K562 (cell line): ENCODE measurements at regions not wholly inside any gene's neighbourhood (a gene's known extent, or its start where the extent isn't known, plus 50 kb on each side); places are given as distances from the start of the nearest gene placed in this dataset.

Experiments used
- ESRRA ChIP-seq: fragments of 450-650 bp; IDR thresholded peaks from 2 replicates; pipeline ENCODE4 v1.6.1; 2014; ENCODE audit warnings: low read depth, mild to moderate bottlenecking, moderate library complexity, borderline replicate concordance
- FOXA3 ChIP-seq, 2 experiments: fragments of 450-650 bp in 1 of 2; sonication (generic) in 1 of 2; formaldehyde crosslinking; IDR thresholded peaks in 1 of 2; conservative IDR thresholded peaks in 1 of 2; 2 replicates each; pipeline versions ENCODE4 v1.4.0 to v1.8.0; 2020 to 2022; ENCODE audit warnings: mild to moderate bottlenecking in 2 of 2, missing genetic modification reagents in 1 of 2
- FOXP1 ChIP-seq: sonication (generic); formaldehyde crosslinking; IDR thresholded peaks from 2 replicates; pipeline ENCODE4 v1.8.0; 2022; ENCODE audit warnings: mild to moderate bottlenecking, missing genetic modification reagents
- MIER1 ChIP-seq: fragments of 450-650 bp; IDR thresholded peaks from 2 replicates; pipeline ENCODE4 v1.6.1; 2016; ENCODE audit warnings: antibody characterized with exemption, mild to moderate bottlenecking, low read depth
- RCOR1 ChIP-seq, 2 experiments: IDR thresholded peaks; 2 replicates each; pipeline ENCODE4 v1.6.1; 2012; ENCODE audit warnings: low read depth in 2 of 2, low read length in 2 of 2, borderline replicate concordance in 1 of 2, improper control_type of control experiment in 1 of 2
- SRSF9 ChIP-seq: fragments of 200-400 bp; formaldehyde crosslinking; IDR thresholded peaks from 2 replicates; pipeline ENCODE4 v1.6.1; 2017; ENCODE audit warnings: low read depth, low read length, borderline replicate concordance
- THRA ChIP-seq: fragments of 450-650 bp; IDR thresholded peaks from 2 replicates; pipeline ENCODE4 v1.6.1; 2017; ENCODE audit warnings: mild to moderate bottlenecking, moderate library complexity
- ZBTB49 ChIP-seq: sonication (generic); formaldehyde crosslinking; IDR thresholded peaks from 2 replicates; pipeline ENCODE4 v1.8.0; 2022; ENCODE audit warnings: missing genetic modification reagents, mild to moderate bottlenecking, borderline replicate concordance
- TF ChIP-seq, protein P1 (sequence below), 2 experiments: fragments of 450-650 bp; formaldehyde crosslinking in 1 of 2; IDR thresholded peaks; 2 replicates each; pipeline versions ENCODE4 v1.4.0 to v1.6.1; 2014 to 2020; ENCODE audit warnings: mild to moderate bottlenecking in 2 of 2, borderline replicate concordance in 1 of 2, low read depth in 1 of 2
- TF ChIP-seq, protein P2 (sequence below): fragments of 250-450 bp; sonication (Bioruptor Pico); IDR thresholded peaks from 2 replicates; pipeline ENCODE4 v1.4.0; 2020; ENCODE audit warnings: mild to moderate bottlenecking, moderate library complexity, borderline replicate concordance

DNA sequence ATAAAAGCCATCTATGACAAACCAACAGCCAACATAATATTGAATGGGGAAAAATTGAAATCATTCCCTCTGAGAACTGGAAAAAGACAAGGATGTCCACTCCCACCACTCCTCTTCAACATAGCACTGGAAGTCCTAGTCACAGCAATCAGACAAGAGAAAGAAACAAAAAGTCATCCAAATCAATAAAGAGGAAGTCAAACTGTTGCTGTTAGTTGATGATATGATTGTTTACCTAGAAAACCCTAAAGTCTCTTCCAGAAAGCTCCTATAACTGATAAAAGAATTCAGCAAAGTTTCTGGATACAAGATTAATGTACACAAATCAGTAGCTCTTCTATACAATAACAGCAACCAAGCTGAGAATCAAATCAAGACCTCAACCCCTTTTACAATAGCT lies 285.1 kb upstream of the PHF14 start (continued):
- peak in 1 of 2 experiments; percentile 44; a peak in 1 of 4 replicates for TF ChIP-seq RCOR1 (IDR thresholded peaks at IDR 0.05; ENCODE audit: borderline replicate concordance in 1 of 2, low read depth in 2 of 2, low read length in 2 of 2)
- TF ChIP-seq ZBTB49 (CRISPR knock-in tag), result no peak
- TF ChIP-seq MIER1, result no peak
- TF ChIP-seq FOXA3 (CRISPR knock-in tag; conservative IDR thresholded peaks at IDR 0.05 in 1 of 2, IDR thresholded peaks at IDR 0.05 in 1 of 2), result peak in 1 of 2 experiments; percentile 67; a peak in 2 of 4 replicates
- TF ChIP-seq, protein P1, sequence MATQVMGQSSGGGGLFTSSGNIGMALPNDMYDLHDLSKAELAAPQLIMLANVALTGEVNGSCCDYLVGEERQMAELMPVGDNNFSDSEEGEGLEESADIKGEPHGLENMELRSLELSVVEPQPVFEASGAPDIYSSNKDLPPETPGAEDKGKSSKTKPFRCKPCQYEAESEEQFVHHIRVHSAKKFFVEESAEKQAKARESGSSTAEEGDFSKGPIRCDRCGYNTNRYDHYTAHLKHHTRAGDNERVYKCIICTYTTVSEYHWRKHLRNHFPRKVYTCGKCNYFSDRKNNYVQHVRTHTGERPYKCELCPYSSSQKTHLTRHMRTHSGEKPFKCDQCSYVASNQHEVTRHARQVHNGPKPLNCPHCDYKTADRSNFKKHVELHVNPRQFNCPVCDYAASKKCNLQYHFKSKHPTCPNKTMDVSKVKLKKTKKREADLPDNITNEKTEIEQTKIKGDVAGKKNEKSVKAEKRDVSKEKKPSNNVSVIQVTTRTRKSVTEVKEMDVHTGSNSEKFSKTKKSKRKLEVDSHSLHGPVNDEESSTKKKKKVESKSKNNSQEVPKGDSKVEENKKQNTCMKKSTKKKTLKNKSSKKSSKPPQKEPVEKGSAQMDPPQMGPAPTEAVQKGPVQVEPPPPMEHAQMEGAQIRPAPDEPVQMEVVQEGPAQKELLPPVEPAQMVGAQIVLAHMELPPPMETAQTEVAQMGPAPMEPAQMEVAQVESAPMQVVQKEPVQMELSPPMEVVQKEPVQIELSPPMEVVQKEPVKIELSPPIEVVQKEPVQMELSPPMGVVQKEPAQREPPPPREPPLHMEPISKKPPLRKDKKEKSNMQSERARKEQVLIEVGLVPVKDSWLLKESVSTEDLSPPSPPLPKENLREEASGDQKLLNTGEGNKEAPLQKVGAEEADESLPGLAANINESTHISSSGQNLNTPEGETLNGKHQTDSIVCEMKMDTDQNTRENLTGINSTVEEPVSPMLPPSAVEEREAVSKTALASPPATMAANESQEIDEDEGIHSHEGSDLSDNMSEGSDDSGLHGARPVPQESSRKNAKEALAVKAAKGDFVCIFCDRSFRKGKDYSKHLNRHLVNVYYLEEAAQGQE (IDR thresholded peaks at IDR 0.05; ENCODE audit: borderline replicate concordance), result no peak
- TF ChIP-seq, protein P1 (CRISPR knock-in tag; IDR thresholded peaks at IDR 0.05; ENCODE audit: low read depth), result no peak
- TF ChIP-seq, protein P2, sequence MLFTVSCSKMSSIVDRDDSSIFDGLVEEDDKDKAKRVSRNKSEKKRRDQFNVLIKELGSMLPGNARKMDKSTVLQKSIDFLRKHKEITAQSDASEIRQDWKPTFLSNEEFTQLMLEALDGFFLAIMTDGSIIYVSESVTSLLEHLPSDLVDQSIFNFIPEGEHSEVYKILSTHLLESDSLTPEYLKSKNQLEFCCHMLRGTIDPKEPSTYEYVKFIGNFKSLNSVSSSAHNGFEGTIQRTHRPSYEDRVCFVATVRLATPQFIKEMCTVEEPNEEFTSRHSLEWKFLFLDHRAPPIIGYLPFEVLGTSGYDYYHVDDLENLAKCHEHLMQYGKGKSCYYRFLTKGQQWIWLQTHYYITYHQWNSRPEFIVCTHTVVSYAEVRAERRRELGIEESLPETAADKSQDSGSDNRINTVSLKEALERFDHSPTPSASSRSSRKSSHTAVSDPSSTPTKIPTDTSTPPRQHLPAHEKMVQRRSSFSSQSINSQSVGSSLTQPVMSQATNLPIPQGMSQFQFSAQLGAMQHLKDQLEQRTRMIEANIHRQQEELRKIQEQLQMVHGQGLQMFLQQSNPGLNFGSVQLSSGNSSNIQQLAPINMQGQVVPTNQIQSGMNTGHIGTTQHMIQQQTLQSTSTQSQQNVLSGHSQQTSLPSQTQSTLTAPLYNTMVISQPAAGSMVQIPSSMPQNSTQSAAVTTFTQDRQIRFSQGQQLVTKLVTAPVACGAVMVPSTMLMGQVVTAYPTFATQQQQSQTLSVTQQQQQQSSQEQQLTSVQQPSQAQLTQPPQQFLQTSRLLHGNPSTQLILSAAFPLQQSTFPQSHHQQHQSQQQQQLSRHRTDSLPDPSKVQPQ (CRISPR knock-in tag), result no peak
- no peak for TF ChIP-seq ESRRA
- no peak for TF ChIP-seq SRSF9
- TF ChIP-seq THRA, result no peak
- no peak for TF ChIP-seq FOXP1
